IMR-90 (cell line): ENCODE measurements at regions not wholly inside any gene's neighbourhood (a gene's known extent, or its start where the extent isn't known, plus 50 kb on each side); places are given as distances from the start of the nearest gene placed in this dataset.

Experiments
- ATAC-seq: fragments of 200-7000 bp; cut with Tn5 transposase; 2 replicates; pipeline ENCODE4 v1.9.1; 2020; ENCODE audit warnings: low read depth, mild to moderate bottlenecking, moderate library complexity
- BruUV-seq: library from RNA; stranded (reverse); fragments of 400-500 nt; replicated peaks from 2 replicates; lab custom pipeline; 2021; lab: Mats Ljungman, UMichigan
- CTCF ChIA-PET: fragments of 300-600 bp; formaldehyde crosslinking; extraction: SDS; loops from one replicate; lab custom pipeline; 2021; ENCODE audit warnings: antibody characterized with exemption; lab: Yijun Ruan, JAX
- POLR2A ChIA-PET: fragments of 300-600 bp; sonication (Branson Sonifier 250); formaldehyde crosslinking; loops from one replicate; lab custom pipeline; 2022; ENCODE audit warnings: antibody characterized with exemption; ENCODE audit not compliant: unreplicated experiment; lab: Charles Lee
- DNase-seq: peaks from one replicate; pipeline ENCODE4 v3.0.0; 2013
- H2AFZ ChIP-seq: replicated peaks from 2 replicates; pipeline ENCODE3; 2013; ENCODE audit warnings: low read length, mild to moderate bottlenecking; ENCODE audit not compliant: poor library complexity
- H2AK5ac ChIP-seq: 2 replicates; pipeline ENCODE4 v1.6.1; 2013; ENCODE audit warnings: low read depth, low read length, inconsistent platforms
- H2AK9ac ChIP-seq: replicated peaks from 2 replicates; pipeline ENCODE3; 2013; ENCODE audit warnings: mild to moderate bottlenecking, low read depth, low read length, moderate library complexity; ENCODE audit not compliant: poor library complexity
- H2BK120ac ChIP-seq: 2 replicates; pipeline ENCODE4 v1.6.1; 2013; ENCODE audit warnings: low read depth, low read length, inconsistent platforms
- H2BK15ac ChIP-seq: 3 replicates; pipeline ENCODE4 v1.6.1; 2013; ENCODE audit warnings: low read depth, low read length, inconsistent platforms
- H2BK20ac ChIP-seq: 2 replicates; pipeline ENCODE4 v1.6.1; 2013; ENCODE audit warnings: low read depth, mild to moderate bottlenecking, inconsistent platforms, low read length, moderate library complexity
- H2BK5ac ChIP-seq: 2 replicates; pipeline ENCODE4 v1.6.1; 2013; ENCODE audit warnings: mild to moderate bottlenecking, low read depth, low read length, inconsistent platforms; ENCODE audit not compliant: poor library complexity, severe bottlenecking
- H3K14ac ChIP-seq: replicated peaks from 2 replicates; pipeline ENCODE4 v1.6.1; 2013; ENCODE audit warnings: low read depth, low read length, inconsistent platforms
- H3K18ac ChIP-seq: 2 replicates; pipeline ENCODE4 v1.6.1; 2013; ENCODE audit warnings: low read depth, low read length, control low read depth
- H3K23ac ChIP-seq: 2 replicates; pipeline ENCODE4 v1.6.1; 2013; ENCODE audit warnings: low read depth, low read length, inconsistent platforms
- H3K27ac ChIP-seq: 2 replicates; pipeline ENCODE4 v1.5.1; 2013; ENCODE audit warnings: mild to moderate bottlenecking, control low read depth, low read length; ENCODE audit not compliant: insufficient read depth
- H3K27me3 ChIP-seq: 2 replicates; pipeline ENCODE4 v1.6.1; 2013; ENCODE audit warnings: low read length; ENCODE audit not compliant: control insufficient read depth, insufficient read depth
- H3K36me3 ChIP-seq: 2 replicates; pipeline ENCODE4 v1.6.1; 2013; ENCODE audit warnings: low read length, mixed read lengths; ENCODE audit not compliant: control insufficient read depth, insufficient read depth
- H3K4ac ChIP-seq: 2 replicates; pipeline ENCODE4 v1.6.1; 2013; ENCODE audit warnings: low read depth, low read length, inconsistent platforms
- H3K4me1 ChIP-seq: 2 replicates; pipeline ENCODE4 v1.6.1; 2013; ENCODE audit warnings: low read length, mixed read lengths; ENCODE audit not compliant: control insufficient read depth, insufficient read depth
- H3K4me2 ChIP-seq: 2 replicates; pipeline ENCODE4 v1.6.1; 2013; ENCODE audit warnings: low read depth, mild to moderate bottlenecking, control low read depth, low read length, moderate library complexity
- H3K4me3 ChIP-seq: 2 replicates; pipeline ENCODE4 v1.5.1; 2013; ENCODE audit warnings: low read depth, mild to moderate bottlenecking, control low read depth, low read length, moderate library complexity; ENCODE audit not compliant: insufficient read depth
- H3K56ac ChIP-seq: 2 replicates; pipeline ENCODE4 v1.6.1; 2013; ENCODE audit warnings: low read length, inconsistent platforms; ENCODE audit not compliant: insufficient read depth; ENCODE audit errors: extremely low read depth
- H3K79me1 ChIP-seq, 2 experiments: 2 replicates each; pipeline ENCODE4 v1.6.1; 2013; ENCODE audit warnings: low read length in 2 of 2, inconsistent platforms in 1 of 2, low read depth in 1 of 2
- H3K9ac ChIP-seq: 2 replicates; pipeline ENCODE4 v1.6.1; 2013; ENCODE audit warnings: low read depth, low read length, control low read depth
- H3K9me1 ChIP-seq: 2 replicates; pipeline ENCODE4 v1.6.1; 2013; ENCODE audit warnings: low read length, inconsistent platforms; ENCODE audit not compliant: insufficient read depth
- H3K9me3 ChIP-seq: 2 replicates; pipeline ENCODE4 v1.6.1; 2013; ENCODE audit warnings: low read length; ENCODE audit not compliant: control insufficient read depth, insufficient read depth
- H4K20me1 ChIP-seq: 2 replicates; pipeline ENCODE4 v1.6.1; 2013; ENCODE audit warnings: low read length, inconsistent platforms; ENCODE audit not compliant: insufficient read depth
- H4K5ac ChIP-seq: 2 replicates; pipeline ENCODE4 v1.6.1; 2013; ENCODE audit warnings: mild to moderate bottlenecking, low read depth, low read length, control low read depth
- H4K8ac ChIP-seq, 2 experiments: 2 replicates each; pipeline ENCODE4 v1.6.1; 2013; ENCODE audit warnings: low read depth in 2 of 2, low read length in 2 of 2, control low read depth in 1 of 2, inconsistent platforms in 1 of 2
- H4K91ac ChIP-seq: 2 replicates; pipeline ENCODE4 v1.6.1; 2013; ENCODE audit warnings: low read depth, low read length, inconsistent platforms; ENCODE audit not compliant: insufficient read depth
- BHLHE40 ChIP-seq: fragments of 150-350 bp; IDR thresholded peaks from 2 replicates; pipeline ENCODE4 v1.6.1; 2016; ENCODE audit warnings: mild to moderate bottlenecking, low read depth, low read length
- CEBPB ChIP-seq: IDR thresholded peaks from 2 replicates; pipeline ENCODE4 v1.6.1; 2012; ENCODE audit warnings: low read depth, low read length, improper control_type of control experiment
- CHD1 ChIP-seq: IDR thresholded peaks from 2 replicates; pipeline ENCODE4 v1.6.1; 2012; ENCODE audit warnings: low read depth, low read length, improper control_type of control experiment
- FOS ChIP-seq: fragments of 150-350 bp; IDR thresholded peaks from 2 replicates; pipeline ENCODE4 v1.6.1; 2016; ENCODE audit warnings: low read depth, low read length
- MAFK ChIP-seq: IDR thresholded peaks from 2 replicates; pipeline ENCODE4 v1.6.1; 2012; ENCODE audit warnings: low read depth, low read length, improper control_type of control experiment
- MAZ ChIP-seq: IDR thresholded peaks from 2 replicates; pipeline ENCODE4 v1.6.1; 2012; ENCODE audit warnings: low read depth, mild to moderate bottlenecking, low read length, improper control_type of control experiment, moderate library complexity, borderline replicate concordance
- MXI1 ChIP-seq: IDR thresholded peaks from 2 replicates; pipeline ENCODE4 v1.6.1; 2012; ENCODE audit warnings: low read depth, mild to moderate bottlenecking, low read length, moderate library complexity, borderline replicate concordance
- NFE2L2 ChIP-seq: fragments of 150-350 bp; IDR thresholded peaks from 2 replicates; pipeline ENCODE4 v1.6.1; 2016; ENCODE audit warnings: low read depth, mild to moderate bottlenecking, low read length
- POLR2A ChIP-seq: IDR thresholded peaks from 2 replicates; pipeline ENCODE4 v1.6.1; 2012; ENCODE audit warnings: mild to moderate bottlenecking, low read depth, low read length
- RAD21 ChIP-seq: IDR thresholded peaks from 2 replicates; pipeline ENCODE4 v1.6.1; 2012; ENCODE audit warnings: low read length, improper control_type of control experiment
- RCOR1 ChIP-seq: IDR thresholded peaks from 2 replicates; pipeline ENCODE4 v1.6.1; 2012; ENCODE audit warnings: mild to moderate bottlenecking, low read length, improper control_type of control experiment; ENCODE audit not compliant: insufficient replicate concordance
- RFX5 ChIP-seq: IDR thresholded peaks from 2 replicates; pipeline ENCODE4 v1.8.0; 2012; ENCODE audit warnings: low read depth, mild to moderate bottlenecking, low read length, moderate library complexity
- SMC3 ChIP-seq: fragments of 150-350 bp; IDR thresholded peaks from 2 replicates; pipeline ENCODE4 v1.6.1; 2016; ENCODE audit warnings: low read depth, mild to moderate bottlenecking, antibody characterized with exemption, low read length, moderate library complexity
- WGBS, 2 experiments: methylation state at CpG; one replicate each; pipeline versions ENCODE4 v1.1.5 to v1.1.7; 2013; ENCODE audit warnings: missing lambda C conversion rate in 2 of 2; ENCODE audit not compliant: insufficient read length in 1 of 2; ENCODE audit errors: extremely low coverage in 2 of 2; 5-methylcytosine and 5-hydroxymethylcytosine counted together
- dilution Hi-C: fragments of 300-500 bp; cut with HindIII; formaldehyde crosslinking; loops from one replicate; pipeline ENCODE4 v1.14.3; 2018; ENCODE audit warnings: low sequenced_read_pairs; ENCODE audit not compliant: unreplicated experiment
- in situ Hi-C: fragments of 300-500 bp; cut with MboI; formaldehyde crosslinking; loops from 3 replicates; pipeline ENCODE4 v1.14.3; 2019; ENCODE audit warnings: low sequenced_read_pairs, inconsistent platforms, mixed read lengths
- intact Hi-C: fragments of 100-400 bp; cut with micrococcal nuclease; formaldehyde crosslinking; loops from 2 replicates; pipeline ENCODE4 v1.10.0; 2022
- TF ChIP-seq, protein P1 (sequence below): conservative IDR thresholded peaks from 2 replicates; pipeline ENCODE4 v1.5.1; 2012; ENCODE audit warnings: mild to moderate bottlenecking, low read depth, low read length, improper control_type of control experiment
- TF ChIP-seq, protein P2 (sequence below): fragments of 150-350 bp; IDR thresholded peaks from 2 replicates; pipeline ENCODE4 v1.6.1; 2016; ENCODE audit warnings: low read depth, mild to moderate bottlenecking, low read length, moderate library complexity, borderline replicate concordance
- TF ChIP-seq, protein P3 (sequence below): fragments of 150-350 bp; IDR thresholded peaks from 2 replicates; pipeline ENCODE4 v1.6.1; 2017; ENCODE audit warnings: mild to moderate bottlenecking, antibody characterized with exemption, low read length, low read depth

DNA sequence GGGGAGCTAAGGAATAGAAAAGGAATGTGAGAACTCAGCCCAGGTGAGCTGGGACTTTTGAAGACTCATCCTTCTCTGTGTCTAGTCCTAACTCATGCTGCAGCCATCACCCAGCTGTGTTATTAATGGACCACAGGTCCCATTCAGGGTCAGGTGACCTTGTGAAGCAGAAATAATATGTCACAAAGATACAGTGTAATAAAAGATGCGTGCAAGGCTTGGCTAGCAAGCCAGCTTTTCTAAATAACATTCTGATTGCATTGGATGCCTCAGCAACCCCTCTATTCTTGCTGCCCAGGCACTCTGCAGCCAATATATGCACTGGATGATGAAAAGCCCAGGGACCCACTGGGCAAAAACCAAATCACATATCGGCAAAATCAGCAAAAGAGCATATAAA is 393.1 kb upstream of the PIK3C3 start:
- Histone ChIP-seq H3K4ac (no peak overlapping the region), H2BK120ac (no peak overlapping the region), H4K5ac (no peak overlapping the region), H3K79me1 (no peaks in the 10 kb centered on the region), H2AK9ac (no peak overlapping the region), H3K23ac (no peak overlapping the region), H2BK5ac (no peak overlapping the region), H2AK5ac (no peak overlapping the region), H4K20me1 (no peaks in the 10 kb centered on the region), H3K36me3 (no peaks in the 10 kb centered on the region), H4K91ac (no peak overlapping the region), H4K8ac (no peak overlapping the region), H3K9ac (no peak overlapping the region), H2BK20ac (no peak overlapping the region), H3K4me1 (no peaks in the 10 kb centered on the region), H2AFZ (no peak overlapping the region), H3K18ac (no peak overlapping the region), H2BK15ac (no peak overlapping the region), H3K9me1 (no peaks in the 10 kb centered on the region), H3K14ac (no peak overlapping the region), H3K9me3 (no peaks in the 10 kb centered on the region), H3K27me3 (no peaks in the 10 kb centered on the region), H3K27ac (no peak overlapping the region), H3K4me3 (no peak overlapping the region), H3K4me2 (no peak overlapping the region), H3K56ac (no peak overlapping the region)
- TF ChIP-seq, protein P1, sequence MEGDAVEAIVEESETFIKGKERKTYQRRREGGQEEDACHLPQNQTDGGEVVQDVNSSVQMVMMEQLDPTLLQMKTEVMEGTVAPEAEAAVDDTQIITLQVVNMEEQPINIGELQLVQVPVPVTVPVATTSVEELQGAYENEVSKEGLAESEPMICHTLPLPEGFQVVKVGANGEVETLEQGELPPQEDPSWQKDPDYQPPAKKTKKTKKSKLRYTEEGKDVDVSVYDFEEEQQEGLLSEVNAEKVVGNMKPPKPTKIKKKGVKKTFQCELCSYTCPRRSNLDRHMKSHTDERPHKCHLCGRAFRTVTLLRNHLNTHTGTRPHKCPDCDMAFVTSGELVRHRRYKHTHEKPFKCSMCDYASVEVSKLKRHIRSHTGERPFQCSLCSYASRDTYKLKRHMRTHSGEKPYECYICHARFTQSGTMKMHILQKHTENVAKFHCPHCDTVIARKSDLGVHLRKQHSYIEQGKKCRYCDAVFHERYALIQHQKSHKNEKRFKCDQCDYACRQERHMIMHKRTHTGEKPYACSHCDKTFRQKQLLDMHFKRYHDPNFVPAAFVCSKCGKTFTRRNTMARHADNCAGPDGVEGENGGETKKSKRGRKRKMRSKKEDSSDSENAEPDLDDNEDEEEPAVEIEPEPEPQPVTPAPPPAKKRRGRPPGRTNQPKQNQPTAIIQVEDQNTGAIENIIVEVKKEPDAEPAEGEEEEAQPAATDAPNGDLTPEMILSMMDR, result no peak
- no peak for TF ChIP-seq RFX5
- no peak for TF ChIP-seq MXI1
- no peak for TF ChIP-seq POLR2A
- TF ChIP-seq MAFK, result no peak
- TF ChIP-seq, protein P2, sequence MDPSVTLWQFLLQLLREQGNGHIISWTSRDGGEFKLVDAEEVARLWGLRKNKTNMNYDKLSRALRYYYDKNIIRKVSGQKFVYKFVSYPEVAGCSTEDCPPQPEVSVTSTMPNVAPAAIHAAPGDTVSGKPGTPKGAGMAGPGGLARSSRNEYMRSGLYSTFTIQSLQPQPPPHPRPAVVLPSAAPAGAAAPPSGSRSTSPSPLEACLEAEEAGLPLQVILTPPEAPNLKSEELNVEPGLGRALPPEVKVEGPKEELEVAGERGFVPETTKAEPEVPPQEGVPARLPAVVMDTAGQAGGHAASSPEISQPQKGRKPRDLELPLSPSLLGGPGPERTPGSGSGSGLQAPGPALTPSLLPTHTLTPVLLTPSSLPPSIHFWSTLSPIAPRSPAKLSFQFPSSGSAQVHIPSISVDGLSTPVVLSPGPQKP, result no peak
- TF ChIP-seq MAZ, result no peak
- no peak for TF ChIP-seq BHLHE40
- TF ChIP-seq CEBPB, result no peak
- no peak for TF ChIP-seq RAD21
- TF ChIP-seq, protein P3, sequence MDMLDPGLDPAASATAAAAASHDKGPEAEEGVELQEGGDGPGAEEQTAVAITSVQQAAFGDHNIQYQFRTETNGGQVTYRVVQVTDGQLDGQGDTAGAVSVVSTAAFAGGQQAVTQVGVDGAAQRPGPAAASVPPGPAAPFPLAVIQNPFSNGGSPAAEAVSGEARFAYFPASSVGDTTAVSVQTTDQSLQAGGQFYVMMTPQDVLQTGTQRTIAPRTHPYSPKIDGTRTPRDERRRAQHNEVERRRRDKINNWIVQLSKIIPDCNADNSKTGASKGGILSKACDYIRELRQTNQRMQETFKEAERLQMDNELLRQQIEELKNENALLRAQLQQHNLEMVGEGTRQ, result no peak
- TF ChIP-seq CHD1, result no peak
- no peak for TF ChIP-seq NFE2L2
- TF ChIP-seq RCOR1, result no peak
- TF ChIP-seq FOS, result no peak
- TF ChIP-seq SMC3, result no peak
- dilution Hi-C loops, result no loop called here
- in situ Hi-C loops, result no loop called here
- no CpG with 5 or more reads among the region's 2 CpGs for WGBS, 2 experiments
- intact Hi-C loops, result no loop called here
- POLR2A ChIA-PET, result no interaction called here
- ATAC-seq (no peak), DNase-seq (no peak)
- BruUV-seq, result no TSS peak
- CTCF ChIA-PET, result no interaction called here
